Aorta (tissue), 5 donors: ENCODE measurements at regions not wholly inside any gene's neighbourhood (a gene's known extent, or its start where the extent isn't known, plus 50 kb on each side); places are given as distances from the start of the nearest gene placed in this dataset.

Source experiments
- ATAC-seq: fragments of 200-7000 bp; cut with Tn5 transposase; one replicate; pipeline ENCODE4 v1.9.1; 2022; ENCODE audit warnings: moderate library complexity; ENCODE audit not compliant: low FRiP score
- DNase-seq, 2 donors: peaks; one replicate each; pipeline ENCODE4 v3.0.0-alpha.2; 2020
- H3K27ac ChIP-seq, 2 donors: one replicate each; pipeline ENCODE4 v1.5.1; 2013; ENCODE audit warnings: low read length in 2 of 2, mild to moderate bottlenecking in 2 of 2, moderate library complexity in 2 of 2, control low read depth in 1 of 2, inconsistent platforms in 1 of 2, low read depth in 1 of 2
- H3K27me3 ChIP-seq, 2 donors: one replicate each; pipeline ENCODE4 v1.6.1; 2013; ENCODE audit warnings: control low read depth in 1 of 2, low read length in 1 of 2, mild to moderate bottlenecking in 1 of 2, moderate library complexity in 1 of 2; ENCODE audit not compliant: insufficient read depth in 2 of 2, control insufficient read depth in 1 of 2
- H3K36me3 ChIP-seq, 2 donors: one replicate each; pipeline ENCODE4 v1.6.1; 2013; ENCODE audit warnings: control low read depth in 1 of 2, low read length in 1 of 2, mild to moderate bottlenecking in 1 of 2; ENCODE audit not compliant: insufficient read depth in 2 of 2, control insufficient read depth in 1 of 2
- H3K4me1 ChIP-seq, 2 donors: one replicate each; pipeline ENCODE4 v1.6.1; 2013; ENCODE audit warnings: low read length in 2 of 2, control low read depth in 1 of 2, mild to moderate bottlenecking in 1 of 2, moderate library complexity in 1 of 2; ENCODE audit not compliant: insufficient read depth in 2 of 2, control insufficient read depth in 1 of 2
- H3K4me3 ChIP-seq, 2 donors: one replicate each; pipeline ENCODE4 v1.5.1; 2013; ENCODE audit warnings: low read length in 2 of 2, control low read depth in 1 of 2, mild to moderate bottlenecking in 1 of 2
- H3K9me3 ChIP-seq: one replicate; pipeline ENCODE4 v1.6.1; 2013; ENCODE audit warnings: mild to moderate bottlenecking, low read length; ENCODE audit not compliant: control insufficient read depth
- WGBS, 2 donors: extraction: QIAGEN DNeasy Blood & Tissue Kit; methylation state at CpG; one replicate each; pipeline ENCODE4 v1.1.7; 2013; 5-methylcytosine and 5-hydroxymethylcytosine counted together
- intact Hi-C, 2 donors: fragments of 100-400 bp; cut with DNase I; formaldehyde crosslinking; loops; one replicate each; pipeline versions ENCODE4 v1.14.2 to v1.15.0; 2022
- donor health status: healthy with polysubstance abuse.
- donor health status: Bipolar disorder and iron deficiency.
- donor health status: DM: no; HTN: no; CAD: no.
- donor health status: DM: no; HTN: no; CAD: no.
- donor health status: DM: yes; HTN: yes; CAD: no.

- no peaks in the 10 kb centered on the region for H3K27me3 ChIP-seq
Measured at GRCh38 chr4:189081826-189082225, 858.8 kb upstream of the FRG1 start.

GRCh38 chr4:189083769-189084168, 856.9 kb upstream of the FRG1 start:
- peaks cover 1% of the 10 kb centered on the region for H3K9me3 ChIP-seq
- H3K36me3 ChIP-seq, result no peaks in the 10 kb centered on the region
- DNase-seq (no peak), ATAC-seq (no peak)
- 61 to 63% methylated on average over 5 of the region's 5 CpGs for WGBS, 2 donors
- no peaks in the 10 kb centered on the region for H3K4me1 ChIP-seq
- H3K4me3 ChIP-seq, result no peak overlapping the region
- H3K27me3 ChIP-seq, result no peaks in the 10 kb centered on the region
- intact Hi-C loops, result no loop called here
- H3K27ac ChIP-seq, result no peak overlapping the region

More at GRCh38 chr4:189081826-189082225, 858.8 kb upstream of the FRG1 start:
- Histone ChIP-seq H3K9me3 (peaks cover 1% of the 10 kb centered on the region), H3K4me1 (no peaks in the 10 kb centered on the region), H3K36me3 (no peaks in the 10 kb centered on the region), H3K27ac (no peak overlapping the region), H3K4me3 (no peak overlapping the region)
- DNase-seq (no peak), ATAC-seq (no peak)
- intact Hi-C loops, result no loop called here

GRCh38 chr4:189084671-189085070, 856.0 kb upstream of the FRG1 start:
- ATAC-seq, result no peak
- intact Hi-C loops, result no loop called here
- Histone ChIP-seq H3K36me3 (no peaks in the 10 kb centered on the region), H3K27me3 (no peaks in the 10 kb centered on the region), H3K4me1 (no peaks in the 10 kb centered on the region), H3K9me3 (peaks cover 1% of the 10 kb centered on the region), H3K27ac (no peak overlapping the region), H3K4me3 (no peak overlapping the region)
- DNase-seq, result no peak
- WGBS, 2 donors, result 62 to 69% methylated on average over 4 of the region's 4 CpGs

- intact Hi-C loops, result no loop called here
- DNase-seq (no peak), ATAC-seq (no peak)
- Histone ChIP-seq H3K36me3 (no peaks in the 10 kb centered on the region), H3K4me1 (no peaks in the 10 kb centered on the region), H3K27me3 (no peaks in the 10 kb centered on the region), H3K27ac (no peak overlapping the region), H3K4me3 (no peak overlapping the region), H3K9me3 (peaks cover 1% of the 10 kb centered on the region)
- WGBS, 2 donors, result 60 to 77% methylated on average over 2 of the region's 2 CpGs
Measured at GRCh38 chr4:189087971-189088370, 852.7 kb upstream of the FRG1 start.

GRCh38 chr4:189088780-189089179, 851.9 kb upstream of the FRG1 start:
- ATAC-seq (no peak), DNase-seq (no peak)
- Histone ChIP-seq H3K4me3 (no peak overlapping the region), H3K4me1 (no peaks in the 10 kb centered on the region), H3K9me3 (no peaks in the 10 kb centered on the region), H3K27me3 (no peaks in the 10 kb centered on the region), H3K27ac (no peak overlapping the region), H3K36me3 (no peaks in the 10 kb centered on the region)
- intact Hi-C loops, result no loop called here
- 65 to 71% methylated on average over 5 of the region's 5 CpGs for WGBS, 2 donors

- Histone ChIP-seq H3K4me1 (no peaks in the 10 kb centered on the region), H3K9me3 (no peaks in the 10 kb centered on the region), H3K4me3 (no peak overlapping the region), H3K27me3 (no peaks in the 10 kb centered on the region), H3K27ac (no peak overlapping the region), H3K36me3 (no peaks in the 10 kb centered on the region)
- no peak for ATAC-seq
- no peak for DNase-seq
- intact Hi-C loops, result no loop called here
- 85 to 91% methylated on average over 2 of the region's 2 CpGs for WGBS, 2 donors
Measured at GRCh38 chr4:189090174-189090814, 850.4 kb upstream of the FRG1 start.

- Histone ChIP-seq H3K27ac (no peak overlapping the region), H3K9me3 (no peaks in the 10 kb centered on the region), H3K4me3 (no peak overlapping the region), H3K27me3 (no peaks in the 10 kb centered on the region), H3K4me1 (no peaks in the 10 kb centered on the region), H3K36me3 (no peaks in the 10 kb centered on the region)
- WGBS, 2 donors, result 14 to 20% methylated on average over 4 of the region's 4 CpGs
- intact Hi-C loops, result no loop called here
- DNase-seq (no peak), ATAC-seq (no peak)
Measured at GRCh38 chr4:189092581-189092980, 848.1 kb upstream of the FRG1 start.

- Histone ChIP-seq H3K4me1 (no peaks in the 10 kb centered on the region), H3K4me3 (no peak overlapping the region), H3K36me3 (no peaks in the 10 kb centered on the region), H3K27ac (no peak overlapping the region), H3K27me3 (no peaks in the 10 kb centered on the region), H3K9me3 (no peaks in the 10 kb centered on the region)
- 87 to 89% methylated on average over 16 of the region's 16 CpGs for WGBS, 2 donors
- intact Hi-C loops, result no loop called here
- no peak for ATAC-seq
- DNase-seq, result no peak
Measured at GRCh38 chr4:189096108-189096507, 844.6 kb upstream of the FRG1 start.

GRCh38 chr4:189096717-189097116, 844.0 kb upstream of the FRG1 start:
- H3K36me3 ChIP-seq, result no peaks in the 10 kb centered on the region
- no peaks in the 10 kb centered on the region for H3K27me3 ChIP-seq
- no peak overlapping the region for H3K27ac ChIP-seq
- H3K9me3 ChIP-seq, result no peaks in the 10 kb centered on the region
- H3K4me1 ChIP-seq, result no peaks in the 10 kb centered on the region
- DNase-seq (no peak), ATAC-seq (no peak)
- intact Hi-C loops, result no loop called here
- no peak overlapping the region for H3K4me3 ChIP-seq
- WGBS, 2 donors, result 92% methylated on average over 25 of the region's 25 CpGs
